Suprapubic skin (tissue), 4 donors: ENCODE measurements at regions not wholly inside any gene's neighbourhood (a gene's known extent, or its start where the extent isn't known, plus 50 kb on each side); places are given as distances from the start of the nearest gene placed in this dataset.
"Not testable (repeated sequence)": the region's sequence is repeated elsewhere in the genome, so short reads cannot be mapped to it uniquely, and the experiment has no call there.

Experiments
- EP300 ChIP-seq: sonication (generic); formaldehyde crosslinking; IDR thresholded peaks from one replicate; pipeline ENCODE4 v1.6.1; 2017; ENCODE audit warnings: antibody characterized with exemption
- POLR2AphosphoS5 ChIP-seq, 3 donors: sonication (generic); formaldehyde crosslinking; IDR thresholded peaks; one replicate each; pipeline ENCODE4 v1.6.1; 2017; ENCODE audit warnings: antibody characterized with exemption in 3 of 3
- TF ChIP-seq, protein P1 (sequence below), 2 donors: fragments of 200-600 bp in 1 of 2; fragments of 450-650 bp in 1 of 2; sonication (generic) in 1 of 2; IDR thresholded peaks; one replicate each; pipeline ENCODE4 v1.5.1; 2016 to 2019; ENCODE audit warnings: antibody characterized with exemption in 2 of 2, mild to moderate bottlenecking in 1 of 2, moderate library complexity in 1 of 2

DNA sequence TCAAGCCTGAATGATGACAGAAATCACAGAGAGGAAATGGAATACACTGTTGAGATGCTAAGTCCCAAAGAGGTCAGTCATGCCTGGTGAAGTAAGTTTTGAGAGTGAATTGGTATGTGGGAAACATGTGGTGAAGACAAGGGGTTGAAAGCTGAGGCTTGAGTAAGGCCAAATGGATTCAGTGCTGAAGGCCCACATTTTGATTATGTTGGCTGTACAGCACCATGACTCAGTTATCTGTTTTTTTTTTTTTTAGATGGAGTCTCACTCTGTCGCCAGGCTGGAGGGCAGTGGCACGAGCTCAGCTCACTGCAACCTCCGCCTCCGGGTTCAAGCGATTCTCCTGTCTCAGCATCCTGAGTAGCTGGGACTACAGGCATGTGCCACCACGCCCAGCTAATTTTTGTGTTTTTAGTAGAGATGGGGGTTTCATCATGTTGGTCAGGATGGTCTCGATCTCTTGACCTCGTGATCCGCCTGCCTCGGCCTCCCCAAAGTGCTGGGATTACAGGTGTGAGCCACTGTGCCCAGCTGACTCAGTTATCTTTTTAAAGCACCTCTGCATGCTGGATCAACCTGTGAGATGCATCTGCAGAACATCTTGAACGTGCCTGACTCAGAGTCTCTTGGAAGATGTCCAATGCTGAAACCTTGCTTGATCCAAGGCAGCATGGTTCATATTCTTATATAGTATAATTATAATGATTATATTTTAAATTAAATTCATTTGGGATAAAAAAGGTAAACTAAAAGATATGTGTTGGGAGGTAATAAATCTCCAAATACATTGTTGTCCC lies 829.8 kb downstream of the TNS3 start:
- TF ChIP-seq, protein P1, sequence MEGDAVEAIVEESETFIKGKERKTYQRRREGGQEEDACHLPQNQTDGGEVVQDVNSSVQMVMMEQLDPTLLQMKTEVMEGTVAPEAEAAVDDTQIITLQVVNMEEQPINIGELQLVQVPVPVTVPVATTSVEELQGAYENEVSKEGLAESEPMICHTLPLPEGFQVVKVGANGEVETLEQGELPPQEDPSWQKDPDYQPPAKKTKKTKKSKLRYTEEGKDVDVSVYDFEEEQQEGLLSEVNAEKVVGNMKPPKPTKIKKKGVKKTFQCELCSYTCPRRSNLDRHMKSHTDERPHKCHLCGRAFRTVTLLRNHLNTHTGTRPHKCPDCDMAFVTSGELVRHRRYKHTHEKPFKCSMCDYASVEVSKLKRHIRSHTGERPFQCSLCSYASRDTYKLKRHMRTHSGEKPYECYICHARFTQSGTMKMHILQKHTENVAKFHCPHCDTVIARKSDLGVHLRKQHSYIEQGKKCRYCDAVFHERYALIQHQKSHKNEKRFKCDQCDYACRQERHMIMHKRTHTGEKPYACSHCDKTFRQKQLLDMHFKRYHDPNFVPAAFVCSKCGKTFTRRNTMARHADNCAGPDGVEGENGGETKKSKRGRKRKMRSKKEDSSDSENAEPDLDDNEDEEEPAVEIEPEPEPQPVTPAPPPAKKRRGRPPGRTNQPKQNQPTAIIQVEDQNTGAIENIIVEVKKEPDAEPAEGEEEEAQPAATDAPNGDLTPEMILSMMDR (IDR thresholded peaks at IDR 0.05) = not testable (repeated sequence)
- not testable (repeated sequence) for TF ChIP-seq EP300; POLR2AphosphoS5 (IDR thresholded peaks at IDR 0.05)
